K562 (cell line): ENCODE measurements at regions not wholly inside any gene's neighbourhood (a gene's known extent, or its start where the extent isn't known, plus 50 kb on each side); places are given as distances from the start of the nearest gene placed in this dataset.

Source experiments
- ATAC-seq: fragments of 200-7000 bp; cut with Tn5 transposase; 3 replicates; pipeline ENCODE4 v1.9.1; 2020; ENCODE audit warnings: moderate library complexity
- BruUV-seq: library from RNA; stranded (reverse); fragments of 400-500 nt; replicated peaks from 2 replicates; lab custom pipeline; 2021; lab: Mats Ljungman, UMichigan
- CTCF ChIA-PET: fragments of 300-600 bp; formaldehyde crosslinking; extraction: SDS; loops from one replicate; lab custom pipeline; 2021; ENCODE audit warnings: low intra/inter-chr PET ratio; lab: Yijun Ruan, JAX
- POLR2A ChIA-PET: fragments of 300-600, 350-650 bp; sonication (Branson Sonifier 250); formaldehyde crosslinking; extraction: SDS; loops from one replicate; lab custom pipeline; 2021; ENCODE audit warnings: antibody characterized with exemption, inconsistent platforms; lab: Yijun Ruan, JAX
- DNase-seq, 4 experiments: peaks; one replicate each; pipeline versions ENCODE4 v3.0.0 to v3.0.0-alpha.2; 2011 to 2018; ENCODE audit warnings: low spot score in 3 of 4, mixed read lengths in 3 of 4; ENCODE audit errors: extremely low read depth in 1 of 4
- FAIRE-seq: peaks from 2 replicates; lab custom pipeline; 2011; peaks lifted over from hg19 to GRCh38; lab: Jason Lieb, UNC
- H2AFZ ChIP-seq: 2 replicates; pipeline ENCODE4 v1.6.0; 2011; ENCODE audit warnings: low read depth, low read length, control low read depth, inconsistent platforms
- H3K27ac ChIP-seq: fragments of 200-600 bp; 3 replicates; pipeline ENCODE4 v1.8.0; 2011; ENCODE audit warnings: low read depth, mild to moderate bottlenecking, control low read depth, inconsistent platforms, low read length, moderate library complexity, mixed read lengths; ENCODE audit errors: extremely low read depth
- H3K27me3 ChIP-seq, 2 experiments: fragments of 300-600 bp in 1 of 2; 2 replicates in 1 of 2; 3 replicates in 1 of 2; pipeline versions ENCODE4 v1.6.0 to v1.8.0; 2011; ENCODE audit warnings: inconsistent platforms in 2 of 2, low read length in 2 of 2, mild to moderate bottlenecking in 1 of 2, mixed read lengths in 1 of 2, moderate library complexity in 1 of 2; ENCODE audit not compliant: control insufficient read depth in 2 of 2, insufficient read depth in 2 of 2
- H3K36me3 ChIP-seq: fragments of 300-600 bp; 3 replicates; pipeline ENCODE4 v1.8.0; 2011; ENCODE audit warnings: mild to moderate bottlenecking, low read length, inconsistent platforms; ENCODE audit not compliant: control insufficient read depth, insufficient read depth
- H3K4me1 ChIP-seq, 2 experiments: fragments of 200-600 bp in 1 of 2; replicated peaks in 1 of 2; 2 replicates in 1 of 2; 3 replicates in 1 of 2; pipeline versions ENCODE4 v1.5.1 to v1.8.0; 2011; ENCODE audit warnings: inconsistent platforms in 2 of 2, low read length in 2 of 2, mild to moderate bottlenecking in 1 of 2, mixed read lengths in 1 of 2, moderate library complexity in 1 of 2; ENCODE audit not compliant: control insufficient read depth in 2 of 2, insufficient read depth in 2 of 2
- H3K4me2 ChIP-seq: 2 replicates; pipeline ENCODE4 v1.6.1; 2011; ENCODE audit warnings: low read length, control low read depth, inconsistent platforms, mixed read lengths; ENCODE audit not compliant: insufficient read depth
- H3K4me3 ChIP-seq: fragments of 200-600 bp; sonication (generic), shearing (Covaris generic); 2 replicates; pipeline ENCODE4 v1.5.1; 2016; ENCODE audit warnings: control low read depth, inconsistent platforms
- H3K79me2 ChIP-seq: fragments of 200-600 bp; 3 replicates; pipeline ENCODE4 v1.8.0; 2011; ENCODE audit warnings: low read length, inconsistent platforms; ENCODE audit not compliant: control insufficient read depth, insufficient read depth
- H3K9ac ChIP-seq, 2 experiments: 2 replicates each; pipeline versions ENCODE4 v1.6.0 to v1.6.1; 2011; ENCODE audit warnings: low read depth in 2 of 2, low read length in 2 of 2, control low read depth in 1 of 2, inconsistent platforms in 1 of 2, mild to moderate bottlenecking in 1 of 2, mixed read lengths in 1 of 2; ENCODE audit not compliant: insufficient read depth in 1 of 2
- H3K9me1 ChIP-seq: one replicate; pipeline ENCODE4 v1.6.0; 2011; ENCODE audit warnings: inconsistent platforms, mild to moderate bottlenecking, low read length, moderate library complexity; ENCODE audit not compliant: control insufficient read depth, insufficient read depth
- H3K9me3 ChIP-seq: replicated peaks from 2 replicates; pipeline ENCODE4 v1.5.1; 2011; ENCODE audit warnings: low read depth, low read length, inconsistent platforms; ENCODE audit not compliant: control insufficient read depth, insufficient read depth
- H4K20me1 ChIP-seq: replicated peaks from 2 replicates; pipeline ENCODE4 v1.6.1; 2011; ENCODE audit warnings: low read length, inconsistent platforms, mixed read lengths; ENCODE audit not compliant: control insufficient read depth, insufficient read depth
- FOXA1 ChIP-seq: fragments of 450-650 bp; IDR thresholded peaks from 2 replicates; pipeline ENCODE4 v1.6.1; 2016; ENCODE audit warnings: mild to moderate bottlenecking, borderline replicate concordance
- FOXO4 ChIP-seq: fragments of 450-650 bp; formaldehyde crosslinking; IDR thresholded peaks from 2 replicates; pipeline ENCODE4 v1.4.0; 2020; ENCODE audit warnings: mild to moderate bottlenecking, moderate library complexity
- HMG20B ChIP-seq: fragments of 250-450 bp; sonication (Bioruptor Pico); IDR thresholded peaks from 2 replicates; pipeline ENCODE4 v1.5.0; 2021; ENCODE audit warnings: mild to moderate bottlenecking
- ILF3 ChIP-seq: fragments of 450-650 bp; IDR thresholded peaks from 2 replicates; pipeline ENCODE4 v1.6.1; 2018; ENCODE audit warnings: antibody characterized with exemption, mild to moderate bottlenecking, moderate library complexity, borderline replicate concordance
- KLF1 ChIP-seq: fragments of 450-650 bp; IDR thresholded peaks from 2 replicates; pipeline ENCODE4 v1.6.1; 2016; ENCODE audit warnings: missing genetic modification characterization, missing compliant biosample characterization
- NFATC3 ChIP-seq: fragments of 450-650 bp; IDR thresholded peaks from 2 replicates; pipeline ENCODE4 v1.6.1; 2017; ENCODE audit warnings: mild to moderate bottlenecking
- NRF1 ChIP-seq, 2 experiments: fragments of 450-650 bp; IDR thresholded peaks in 1 of 2; conservative IDR thresholded peaks in 1 of 2; 2 replicates each; pipeline ENCODE4 v1.6.1; 2014; ENCODE audit warnings: mild to moderate bottlenecking in 2 of 2
- RFX7 ChIP-seq: fragments of 250-450 bp; sonication (Bioruptor Pico); IDR thresholded peaks from 2 replicates; pipeline ENCODE4 v1.5.1; 2021; ENCODE audit warnings: mild to moderate bottlenecking
- TOE1 ChIP-seq, 2 experiments: fragments of 450-650 bp in 1 of 2; sonication (generic) in 1 of 2; formaldehyde crosslinking in 1 of 2; IDR thresholded peaks; 2 replicates each; pipeline versions ENCODE4 v1.7.1 to v1.8.0; 2016 to 2022; ENCODE audit warnings: borderline replicate concordance in 2 of 2, mild to moderate bottlenecking in 2 of 2, antibody characterized with exemption in 1 of 2, inconsistent platforms in 1 of 2, low read depth in 1 of 2, missing genetic modification reagents in 1 of 2, moderate library complexity in 1 of 2
- ZBTB49 ChIP-seq: sonication (generic); formaldehyde crosslinking; IDR thresholded peaks from 2 replicates; pipeline ENCODE4 v1.8.0; 2022; ENCODE audit warnings: missing genetic modification reagents, mild to moderate bottlenecking, borderline replicate concordance
- ZNF12 ChIP-seq: sonication (generic); formaldehyde crosslinking; IDR thresholded peaks from 2 replicates; pipeline ENCODE4 v1.4.0; 2020; ENCODE audit warnings: mild to moderate bottlenecking, missing genetic modification reagents
- ZNF280A ChIP-seq: fragments of 450-650 bp; IDR thresholded peaks from 2 replicates; pipeline ENCODE4 v1.6.1; 2018; ENCODE audit warnings: mild to moderate bottlenecking, low read depth; ENCODE audit not compliant: partially characterized antibody
- WGBS: fragments of 100-300 bp; shearing (Covaris generic); methylation state at CpG from one replicate; pipeline ENCODE4 v1.1.6; 2016; ENCODE audit warnings: low coverage, mixed read lengths; ENCODE audit not compliant: insufficient coverage; ENCODE audit errors: missing lambda C conversion rate; 5-methylcytosine and 5-hydroxymethylcytosine counted together
- in situ Hi-C: fragments of 300-500 bp; cut with MboI; formaldehyde crosslinking; loops from 4 replicates; pipeline ENCODE4 v1.15.0; 2018; ENCODE audit warnings: inconsistent platforms, mixed read lengths
- intact Hi-C: fragments of 100-400 bp; cut with micrococcal nuclease; formaldehyde crosslinking; loops from 2 replicates; pipeline ENCODE4 v1.14.2; 2022

GRCh38 chr15:94673801-94674200, 442.4 kb downstream of the MCTP2 start:
- no TSS peak for BruUV-seq
- Histone ChIP-seq H3K27me3 (peaks cover 6 to 28% of the 10 kb centered on the region in 2 experiments; a peak in 4 of 5 replicates), H4K20me1 (no peaks in the 10 kb centered on the region), H3K9ac (no peak overlapping the region), H3K4me3 (no peak overlapping the region), H3K9me1 (no peaks in the 10 kb centered on the region), H2AFZ (no peak overlapping the region), H3K36me3 (no peaks in the 10 kb centered on the region), H3K4me1 (no peaks in the 10 kb centered on the region; a peak in 1 of 5 replicates), H3K79me2 (no peaks in the 10 kb centered on the region), H3K9me3 (no peaks in the 10 kb centered on the region), H3K27ac (no peak overlapping the region), H3K4me2 (no peak overlapping the region)
- in situ Hi-C loops (no loop called here), intact Hi-C loops (loop anchor here (5.0 to 10.0 kb wide), 5 partner anchors 184 to 1651 kb away; no protein-coding TSS in a partner anchor)
- ChIA-PET POLR2A (interaction anchor here (0.8 kb wide), 1 partner anchor 156 kb away, joined by 3 read pairs; no protein-coding TSS in a partner anchor), CTCF (no interaction called here)
- FAIRE-seq (no peak), DNase-seq (no peak), ATAC-seq (no peak)
- WGBS, result under 1% methylated on average over 9 of the region's 9 CpGs
- TF ChIP-seq RFX7 (CRISPR knock-in tag) (no peak), ILF3 (no peak), ZNF280A (no peak), ZBTB49 (CRISPR knock-in tag) (no peak), KLF1 (tag) (no peak), NRF1 (conservative IDR thresholded peaks at IDR 0.05 in 1 of 2, IDR thresholded peaks at IDR 0.05 in 1 of 2) (no peak), NFATC3 (no peak), HMG20B (CRISPR knock-in tag) (no peak), FOXA1 (no peak), FOXO4 (no peak), ZNF12 (CRISPR knock-in tag) (no peak), TOE1 (IDR thresholded peaks at IDR 0.05; ENCODE audit: borderline replicate concordance) (no peak), TOE1 (CRISPR knock-in tag; IDR thresholded peaks at IDR 0.05; ENCODE audit: borderline replicate concordance, low read depth) (no peak)
